OCI-LY3 (cell line): ENCODE measurements at regions not wholly inside any gene's neighbourhood (a gene's known extent, or its start where the extent isn't known, plus 50 kb on each side); places are given as distances from the start of the nearest gene placed in this dataset.

Experiments
- CTCF ChIP-seq: fragments of 200-600, 300-600 bp; sonication (generic); IDR thresholded peaks from 2 replicates; pipeline ENCODE4 v1.5.1; 2014; ENCODE audit warnings: antibody characterized with exemption, low read length, low read depth
- EZH2phosphoT487 ChIP-seq: fragments of 200-600 bp; shearing (Covaris generic); IDR thresholded peaks from 2 replicates; pipeline ENCODE4 v1.6.1; 2018; ENCODE audit warnings: antibody characterized with exemption, mixed run types, low read depth

GRCh38 chr3:28672406-28672805, 323.8 kb upstream of the AZI2 start:
- TF ChIP-seq CTCF (no peak), EZH2phosphoT487 (no peak)
